LNCAP (cell line): ENCODE measurements at regions not wholly inside any gene's neighbourhood (a gene's known extent, or its start where the extent isn't known, plus 50 kb on each side); places are given as distances from the start of the nearest gene placed in this dataset.

Experiments
- CTCF ChIP-seq: fragments of 450-650 bp; IDR thresholded peaks from 2 replicates; pipeline ENCODE4 v1.5.1; 2017; ENCODE audit warnings: mild to moderate bottlenecking

GRCh38 chr10:78470267-78471103 lies 436.8 kb downstream of the RPS24 start:
- TF ChIP-seq CTCF, result no peak

DNA sequence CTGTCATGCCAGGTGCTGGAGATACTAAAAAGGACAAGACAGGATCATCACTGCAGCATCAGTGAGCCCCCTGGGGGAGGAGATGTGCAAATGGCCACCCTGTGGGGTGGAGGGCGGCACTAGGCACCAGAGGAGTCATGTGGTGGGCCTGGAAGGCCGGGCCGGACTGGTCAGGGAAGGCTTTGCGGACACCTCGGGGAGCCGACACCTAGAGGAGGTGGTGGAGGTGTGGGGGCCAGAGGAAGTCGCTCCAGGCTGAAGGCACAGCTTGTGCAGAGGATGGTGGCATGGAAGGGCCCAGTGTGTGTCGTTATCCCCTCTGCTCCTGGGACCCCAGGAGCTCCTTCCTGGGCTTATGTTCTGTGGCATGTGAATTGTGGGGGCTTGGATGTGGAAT lies 437.7 kb downstream of the RPS24 start:
- no peak for TF ChIP-seq CTCF

DNA sequence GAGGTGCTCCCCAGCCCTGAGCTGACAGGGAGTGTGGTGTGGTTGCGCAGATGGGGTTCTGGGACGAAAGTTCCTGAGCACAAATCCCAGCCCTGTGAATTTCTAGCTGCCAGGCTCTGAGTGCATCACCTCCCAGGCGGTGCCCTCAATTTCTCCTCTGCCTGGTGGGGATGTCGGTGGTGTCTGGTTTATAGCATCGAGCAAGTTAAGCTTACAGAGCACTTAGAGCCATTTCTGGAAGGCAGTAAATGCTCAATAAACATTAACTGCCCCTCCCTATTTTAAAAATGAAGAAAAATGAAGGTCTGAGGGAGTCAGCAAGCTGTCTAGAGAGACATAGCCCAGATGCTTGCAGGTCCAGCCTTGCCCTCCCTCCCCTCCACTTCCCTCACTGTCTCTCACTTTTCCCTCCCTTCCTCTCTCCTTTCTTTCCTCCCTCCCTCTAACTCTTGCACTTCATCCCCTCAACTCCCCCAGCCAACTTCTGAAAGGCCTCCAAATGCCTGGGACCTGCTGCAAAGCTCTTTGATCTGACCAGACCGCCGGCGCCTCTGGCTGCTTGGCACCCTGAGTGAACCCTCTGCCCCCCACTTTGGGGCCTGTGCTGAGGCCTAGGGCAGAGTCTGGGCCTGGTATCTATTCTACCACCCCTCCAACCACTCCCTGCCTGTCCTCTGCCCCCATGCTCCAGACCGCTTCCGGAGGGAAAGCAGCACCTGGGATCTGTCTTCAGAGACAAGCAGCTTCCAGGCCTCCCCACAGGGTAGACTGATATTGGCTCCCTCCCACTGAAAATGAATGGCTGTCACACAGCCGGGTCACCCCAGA lies 438.3 kb downstream of the RPS24 start:
- TF ChIP-seq CTCF, result no peak

GRCh38 chr10:78472551-78472890 lies 438.9 kb downstream of the RPS24 start:
- TF ChIP-seq CTCF, result no peak

DNA sequence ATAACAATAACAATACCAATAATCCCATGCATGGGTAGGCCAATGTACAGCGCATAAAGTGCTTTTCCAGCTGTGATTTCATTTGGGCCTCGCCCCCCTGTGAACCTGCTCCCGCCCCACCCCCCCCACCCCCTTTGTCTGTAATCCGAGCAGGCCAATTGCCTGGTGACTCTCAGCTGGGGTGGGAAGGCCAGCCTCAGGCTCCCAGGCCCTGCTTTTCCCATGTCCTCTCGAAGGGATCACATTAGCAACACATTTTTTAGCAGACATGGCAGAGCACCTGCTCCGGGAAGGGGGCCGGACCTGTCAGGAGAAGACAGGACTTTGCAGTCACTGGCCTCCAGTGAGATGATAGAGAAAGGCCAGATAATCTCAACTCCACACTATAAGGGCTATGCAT lies 439.3 kb downstream of the RPS24 start:
- no peak for TF ChIP-seq CTCF

- no peak for TF ChIP-seq CTCF
These were observed 441.1 kb downstream of the RPS24 start for GRCh38 chr10:78474743-78475142.

GRCh38 chr10:78475437-78475836 lies 441.8 kb downstream of the RPS24 start:
- no peak for TF ChIP-seq CTCF
